A673 (cell line): ENCODE measurements at regions not wholly inside any gene's neighbourhood (a gene's known extent, or its start where the extent isn't known, plus 50 kb on each side); places are given as distances from the start of the nearest gene placed in this dataset.

ENCODE experiments used
- CTCF ChIP-seq: fragments of 300-800, 200-600 bp; sonication (generic); conservative IDR thresholded peaks from 2 replicates; pipeline ENCODE4 v1.5.1; 2017; ENCODE audit warnings: low read depth, mild to moderate bottlenecking, antibody characterized with exemption, low read length, moderate library complexity, mixed read lengths
- EZH2 ChIP-seq: fragments of 200-600 bp; sonication (generic); IDR thresholded peaks from 2 replicates; pipeline ENCODE4 v1.6.1; 2017; ENCODE audit warnings: borderline replicate concordance, low read depth, mild to moderate bottlenecking, mixed read lengths, antibody characterized with exemption, low read length; ENCODE audit not compliant: poor library complexity, severe bottlenecking

- no peak for TF ChIP-seq CTCF
- TF ChIP-seq EZH2: no peak
Observed at GRCh38 chr1:193762236-193762635, 575.8 kb upstream of the B3GALT2 start.
